ENCODE measurements at regions not wholly inside any gene's neighbourhood (a gene's known extent, or its start where the extent isn't known, plus 50 kb on each side); places are given as distances from the start of the nearest gene placed in this dataset.
"Not testable (repeated sequence)": the region's sequence is repeated elsewhere in the genome, so short reads cannot be mapped to it uniquely, and the experiment has no call there.

DNA sequence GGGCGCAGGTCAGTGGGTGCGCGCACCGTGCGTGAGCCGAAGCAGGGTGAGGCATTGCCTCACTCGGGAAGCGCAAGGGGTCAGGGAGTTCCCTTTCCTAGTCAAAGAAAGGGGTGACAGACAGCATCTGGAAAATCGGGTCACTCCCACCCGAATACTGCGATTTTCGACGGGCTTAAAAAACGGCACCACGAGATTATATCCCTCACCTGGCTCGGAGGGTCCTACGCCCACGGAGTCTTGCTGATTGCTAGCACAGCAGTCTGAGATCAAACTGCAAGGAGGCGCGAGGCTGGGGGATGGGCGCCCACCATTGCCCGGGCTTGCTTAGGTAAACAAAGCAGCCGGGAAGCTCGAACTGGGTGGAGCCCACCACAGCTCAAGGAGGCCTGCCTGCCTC, 70.8 kb upstream of the LRRTM4 start:
- H3K27me3 ChIP-seq (ENCODE audit: control insufficient read depth, insufficient read depth, low read length); CTCF ChIA-PET; in situ Hi-C loops (cut with MboI; ENCODE audit: low sequenced_read_pairs); H2BK120ac ChIP-seq (ENCODE audit: low read depth, low read length); H3K9me3 ChIP-seq (ENCODE audit: control insufficient read depth, insufficient read depth, low read length); H3K18ac ChIP-seq (ENCODE audit: low read depth, low read length); dilution Hi-C loops (cut with HindIII; ENCODE audit: low sequenced_read_pairs, unreplicated experiment); H2BK15ac ChIP-seq (ENCODE audit: low read depth, low read length); H3K14ac ChIP-seq (replicated peaks; ENCODE audit: low read depth, low read length); DNase-seq; H3K4me2 ChIP-seq (ENCODE audit: low read depth, low read length); H3K9ac ChIP-seq (ENCODE audit: low read depth, low read length); H3K36me3 ChIP-seq (ENCODE audit: control insufficient read depth, insufficient read depth, low read length); H2BK20ac ChIP-seq (ENCODE audit: low read depth, low read length); H4K20me1 ChIP-seq (ENCODE audit: insufficient read depth, low read length); H3K4me3 ChIP-seq (ENCODE audit: insufficient read depth, low read depth, low read length); ATAC-seq (ENCODE audit: low read depth); H4K91ac ChIP-seq (ENCODE audit: insufficient read depth, low read depth, low read length); H4K8ac ChIP-seq (ENCODE audit: low read depth in 2 of 2, low read length in 2 of 2); H3K56ac ChIP-seq (ENCODE audit: extremely low read depth, insufficient read depth, low read length); H4K5ac ChIP-seq (ENCODE audit: low read depth, low read length); H3K23ac ChIP-seq (ENCODE audit: low read depth, low read length); H3K9me1 ChIP-seq (ENCODE audit: insufficient read depth, low read length); intact Hi-C loops (cut with micrococcal nuclease); H3K79me1 ChIP-seq (ENCODE audit: low read depth in 1 of 2, low read length in 2 of 2); POLR2A ChIA-PET (ENCODE audit: unreplicated experiment); H2AFZ ChIP-seq (replicated peaks; ENCODE audit: low read length, poor library complexity); H3K4ac ChIP-seq (ENCODE audit: low read depth, low read length); H3K27ac ChIP-seq (ENCODE audit: insufficient read depth, low read length); H3K4me1 ChIP-seq (ENCODE audit: control insufficient read depth, insufficient read depth, low read length); H2AK9ac ChIP-seq (replicated peaks; ENCODE audit: low read depth, low read length, poor library complexity); H2BK5ac ChIP-seq (ENCODE audit: low read depth, low read length, poor library complexity, severe bottlenecking); BruUV-seq (replicated peaks); H2AK5ac ChIP-seq (ENCODE audit: low read depth, low read length): not testable (repeated sequence)
- 87% methylated on average over 10 of the region's 24 CpGs; no CpG with 5 or more reads in 1 of the 2 experiments for WGBS, 2 experiments (ENCODE audit: extremely low coverage in 2 of 2, insufficient read length in 1 of 2)

Data from IMR-90 (cell line).